GM18861 (cell line): ENCODE measurements at regions not wholly inside any gene's neighbourhood (a gene's known extent, or its start where the extent isn't known, plus 50 kb on each side); places are given as distances from the start of the nearest gene placed in this dataset.

Experiments used
- ATAC-seq: cut with Tn5 transposase; IDR thresholded peaks from one replicate; pipeline ENCODE4 v1.9.1; 2021; ENCODE audit not compliant: unreplicated experiment

- no peak for ATAC-seq
Measured at GRCh38 chr13:30034458-30034795, 184.0 kb upstream of the UBL3 start.

DNA sequence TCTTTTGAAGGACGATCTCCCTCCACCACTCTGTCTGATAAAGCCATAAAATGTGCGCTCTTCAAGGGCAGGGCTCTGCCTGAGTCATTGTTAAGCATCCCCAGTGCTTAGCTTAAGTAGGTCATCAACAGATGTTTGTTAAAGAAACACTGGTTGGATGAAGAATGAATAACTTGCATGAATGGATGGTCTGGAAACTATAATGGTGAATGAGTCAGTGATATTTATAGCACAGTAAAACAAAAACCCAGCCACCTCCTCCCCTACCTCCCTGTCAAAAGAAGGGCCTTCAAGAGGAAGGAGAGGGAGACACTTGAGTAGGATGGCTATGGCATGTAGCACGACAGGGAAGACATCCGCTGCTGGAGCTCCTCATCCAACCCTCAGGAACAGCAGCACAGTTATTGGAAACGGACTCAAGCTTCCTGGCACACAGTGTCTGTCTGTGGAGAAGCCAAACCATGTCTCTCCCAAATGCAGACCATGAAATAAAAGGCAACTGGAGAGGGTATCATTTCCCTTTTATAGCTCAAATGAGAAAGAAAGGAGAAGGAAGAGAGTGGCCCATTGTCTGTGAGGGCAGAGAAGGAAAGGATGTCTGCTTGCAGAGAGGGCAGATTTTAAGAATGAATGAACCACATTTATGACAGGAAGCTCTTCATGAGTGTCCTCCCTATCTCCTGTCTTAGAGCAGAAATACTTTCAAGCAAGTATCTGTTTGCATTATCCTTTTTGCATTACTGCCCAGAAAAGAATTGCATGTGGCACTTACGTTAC, 183.5 kb upstream of the UBL3 start:
- no peak for ATAC-seq

- ATAC-seq, result no peak
Measured at GRCh38 chr13:30032263-30032662, 181.8 kb upstream of the UBL3 start.

- no peak for ATAC-seq
Measured at GRCh38 chr13:30031488-30031887, 181.1 kb upstream of the UBL3 start.

GRCh38 chr13:30030141-30030750, 179.8 kb upstream of the UBL3 start:
- no peak for ATAC-seq

- ATAC-seq, result no peak
Measured at GRCh38 chr13:30027569-30028455, 177.4 kb upstream of the UBL3 start.

- ATAC-seq, result no peak
Measured at GRCh38 chr13:30026909-30027308, 176.5 kb upstream of the UBL3 start.

GRCh38 chr13:30026093-30026492, 175.7 kb upstream of the UBL3 start:
- no peak for ATAC-seq

GRCh38 chr13:30025351-30025750, 174.9 kb upstream of the UBL3 start:
- no peak for ATAC-seq

DNA sequence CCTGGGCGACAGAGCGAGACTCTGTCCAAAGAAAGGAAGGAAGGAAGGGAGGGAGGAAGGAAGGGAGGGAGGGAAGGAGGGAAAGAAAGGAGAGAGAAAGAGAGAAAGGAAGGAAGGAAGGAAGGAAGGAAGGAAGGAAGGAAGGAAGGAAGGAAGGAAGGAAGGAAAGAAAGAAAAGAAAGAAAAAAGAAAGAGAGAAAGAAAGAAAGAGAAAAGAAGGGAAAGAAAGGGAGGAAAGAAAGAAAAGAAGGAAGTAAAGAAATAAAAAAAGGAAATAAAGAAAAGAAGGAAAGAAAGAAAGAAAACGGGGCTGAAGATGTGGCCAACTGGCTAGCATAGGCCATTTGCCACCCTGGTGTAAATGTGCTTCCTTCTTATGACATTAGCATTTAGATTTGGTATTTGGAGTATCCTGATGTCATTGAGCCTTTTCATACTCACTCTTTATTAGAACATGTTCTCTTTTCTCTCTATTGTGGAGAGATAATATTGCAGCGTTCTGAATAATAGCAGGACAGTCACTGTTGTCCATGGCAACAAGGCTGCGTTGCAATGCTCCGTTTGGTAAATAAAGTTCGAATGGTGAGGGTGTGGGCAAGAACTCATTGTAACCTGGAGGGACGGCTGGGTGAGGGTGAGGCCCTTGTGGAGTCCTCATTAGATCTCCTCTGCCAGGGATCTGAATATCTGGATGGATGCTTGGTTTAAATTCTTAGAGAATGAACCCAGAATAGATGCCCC, 173.9 kb upstream of the UBL3 start:
- no peak for ATAC-seq

DNA sequence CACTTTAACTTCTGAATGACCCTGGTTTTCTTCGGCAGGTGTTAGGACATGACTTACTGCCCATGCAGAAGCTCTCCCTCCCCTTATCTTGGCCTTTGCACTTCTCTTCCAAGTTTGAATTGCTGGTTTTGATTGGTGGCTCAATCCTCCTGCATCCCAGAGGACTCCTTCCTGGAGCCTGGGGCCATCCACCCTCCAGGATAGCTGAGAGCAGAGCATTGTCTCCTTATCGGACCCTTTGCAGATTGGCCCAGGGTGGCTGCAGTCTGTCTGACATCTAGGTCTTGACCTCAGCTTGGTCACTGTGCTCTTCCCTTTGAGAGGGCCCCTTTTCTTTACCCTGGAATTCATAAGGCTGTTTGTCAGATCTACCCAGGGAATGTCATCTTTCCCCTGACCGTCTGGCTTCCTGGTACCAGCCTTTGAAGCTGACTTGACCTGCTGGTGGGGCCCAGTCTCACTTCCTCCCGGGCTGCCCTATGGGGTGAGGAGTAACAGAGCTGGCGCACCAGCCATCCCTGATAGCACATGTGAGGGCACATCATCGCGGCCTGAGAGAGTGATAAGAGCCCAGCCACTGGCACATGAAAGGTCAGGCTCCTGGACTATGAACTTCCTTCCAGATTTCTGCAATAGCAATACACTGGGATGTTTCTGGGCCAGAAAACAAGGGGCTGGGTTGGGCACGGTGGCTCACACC, 172.9 kb upstream of the UBL3 start:
- ATAC-seq, result no peak

DNA sequence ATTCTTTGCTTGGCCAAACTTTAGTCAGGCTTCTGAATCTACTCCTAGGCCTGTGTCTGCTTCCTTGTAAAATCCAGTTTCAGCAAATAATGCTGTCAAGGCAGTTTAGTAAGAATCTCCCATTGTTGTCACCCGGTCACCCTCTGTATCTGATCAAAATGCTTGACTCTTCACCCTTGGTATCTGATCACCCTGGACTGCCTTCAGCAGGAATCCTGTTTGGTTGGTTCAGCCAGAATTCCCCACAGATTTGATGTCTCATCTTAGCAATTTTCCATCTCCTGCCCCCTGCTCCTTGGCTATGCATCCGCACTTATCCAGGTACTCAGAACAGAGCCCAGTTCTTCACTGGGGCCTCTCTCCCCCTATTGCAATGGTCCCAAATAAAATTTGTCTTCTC, 172.4 kb upstream of the UBL3 start:
- ATAC-seq, result no peak

DNA sequence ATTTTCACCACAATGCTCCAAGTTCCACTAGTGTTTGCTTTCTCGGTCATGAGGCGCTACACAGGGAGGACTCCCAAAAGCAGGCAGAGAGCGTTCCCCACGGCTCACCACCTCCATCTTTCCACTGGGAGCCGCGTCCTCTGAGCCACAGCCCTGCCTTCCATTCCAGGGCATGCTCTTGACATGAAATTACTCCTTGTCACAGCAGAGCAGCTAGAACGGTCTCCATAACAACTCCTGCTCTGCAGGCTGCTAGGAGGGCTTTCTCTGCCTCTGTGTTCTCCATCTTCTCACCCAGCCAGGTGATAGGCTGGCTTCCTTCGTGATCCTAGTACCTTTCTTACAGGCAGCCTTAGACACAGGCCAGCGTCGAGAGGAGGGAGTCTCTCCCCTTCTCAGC, 171.8 kb upstream of the UBL3 start:
- ATAC-seq, result no peak

- no peak for ATAC-seq
Measured at GRCh38 chr13:30021611-30022010, 171.2 kb upstream of the UBL3 start.

GRCh38 chr13:30020726-30021312, 170.4 kb upstream of the UBL3 start:
- no peak for ATAC-seq

DNA sequence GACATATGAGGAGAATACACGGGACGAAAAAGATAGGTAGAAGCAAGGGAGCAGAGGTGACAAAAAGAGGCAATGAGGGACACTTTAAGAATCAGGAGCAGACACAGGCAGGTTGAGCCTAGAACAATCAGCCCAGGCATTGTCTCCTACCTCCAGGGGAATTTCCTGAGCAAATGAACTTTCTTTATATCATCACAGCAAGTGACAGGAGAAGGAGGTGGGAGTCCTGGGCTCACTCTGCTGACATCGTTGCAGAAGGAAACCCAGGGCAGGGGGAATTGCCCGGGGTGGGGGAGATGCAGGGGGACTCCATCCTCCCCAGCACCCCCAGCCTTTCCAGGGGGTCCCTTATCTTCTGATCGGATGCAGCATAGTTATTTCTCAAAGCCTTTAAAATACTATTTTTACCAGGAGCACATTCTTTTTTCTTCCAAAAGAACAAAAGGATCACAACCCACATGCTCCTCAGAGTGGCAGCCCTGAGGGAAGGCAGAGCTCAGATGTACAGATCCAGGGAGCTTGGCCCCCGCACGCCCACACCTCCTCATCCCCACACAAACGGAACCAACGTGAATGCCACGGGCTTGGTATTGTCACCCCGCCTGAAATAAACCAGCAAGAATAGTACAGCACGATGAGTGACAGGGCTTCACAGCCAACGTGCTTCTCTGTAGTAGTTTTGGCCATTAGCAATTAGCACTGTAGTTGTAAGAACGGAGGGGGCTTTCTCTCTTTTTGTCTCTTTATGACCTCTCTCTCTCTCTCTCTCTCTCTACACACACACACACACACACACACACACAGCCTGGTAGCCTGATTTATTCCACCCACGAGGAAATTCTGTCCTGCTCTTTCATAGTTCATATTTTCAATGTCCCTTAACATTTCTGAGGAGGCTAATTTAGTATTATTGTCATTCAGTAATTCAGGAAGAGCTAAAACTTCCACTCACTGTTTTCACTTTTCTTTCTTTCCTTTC, 169.5 kb upstream of the UBL3 start:
- no peak for ATAC-seq

- ATAC-seq, result no peak
Measured at GRCh38 chr13:30017880-30018279, 167.5 kb upstream of the UBL3 start.

GRCh38 chr13:30016398-30016797, 166.0 kb upstream of the UBL3 start:
- ATAC-seq, result no peak

DNA sequence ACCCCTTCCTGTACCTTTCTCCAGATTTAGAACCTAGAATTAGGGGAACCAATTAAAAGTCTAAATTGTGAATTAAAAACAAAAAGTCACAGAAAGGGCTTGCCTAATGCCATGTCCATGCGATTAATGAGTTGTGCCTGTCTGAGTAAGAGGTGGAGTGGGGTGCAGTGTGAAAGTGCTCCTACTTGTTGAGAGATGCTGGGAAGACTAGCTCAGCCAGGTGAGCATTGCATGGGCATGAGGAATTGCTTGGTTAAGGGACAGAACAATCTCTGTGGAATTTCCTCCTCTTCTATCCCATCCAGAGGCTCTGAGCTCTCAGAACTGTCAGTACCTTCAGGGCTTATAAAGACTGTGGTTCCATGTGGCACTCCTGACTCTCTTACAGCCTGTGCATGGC, 159.0 kb upstream of the UBL3 start:
- no peak for ATAC-seq
